GM19023 (cell line): ENCODE measurements at regions not wholly inside any gene's neighbourhood (a gene's known extent, or its start where the extent isn't known, plus 50 kb on each side); places are given as distances from the start of the nearest gene placed in this dataset.
"Not testable (repeated sequence)": the region's sequence is repeated elsewhere in the genome, so short reads cannot be mapped to it uniquely, and the experiment has no call there.

ENCODE experiments used
- ATAC-seq: cut with Tn5 transposase; IDR thresholded peaks from one replicate; pipeline ENCODE4 v1.9.1; 2021; ENCODE audit warnings: mild to moderate bottlenecking, moderate library complexity; ENCODE audit not compliant: unreplicated experiment

GRCh38 chr12:84157170-84157569 lies 755.4 kb downstream of the SLC6A15 start:
- ATAC-seq = no peak

GRCh38 chr12:84154991-84155930 lies 757.3 kb downstream of the SLC6A15 start:
- not testable (repeated sequence) for ATAC-seq

- ATAC-seq = not testable (repeated sequence)
Observed at GRCh38 chr12:84154439-84154990, 758.1 kb downstream of the SLC6A15 start.

- no peak for ATAC-seq
Observed at GRCh38 chr12:84150201-84150600, 762.4 kb downstream of the SLC6A15 start.

GRCh38 chr12:84148335-84148734 lies 764.3 kb downstream of the SLC6A15 start:
- ATAC-seq = no peak

- no peak for ATAC-seq
Observed at GRCh38 chr12:84136862-84137367, 775.7 kb downstream of the SLC6A15 start.

GRCh38 chr12:84135586-84136279 lies 776.9 kb downstream of the SLC6A15 start:
- no peak for ATAC-seq

GRCh38 chr12:84134797-84135366 lies 777.7 kb downstream of the SLC6A15 start:
- ATAC-seq = no peak

- no peak for ATAC-seq
Observed at GRCh38 chr12:84131076-84131475, 781.5 kb downstream of the SLC6A15 start.

GRCh38 chr12:84128117-84128991 lies 784.2 kb downstream of the SLC6A15 start:
- ATAC-seq = no peak

GRCh38 chr12:84124211-84124610 lies 788.4 kb downstream of the SLC6A15 start:
- no peak for ATAC-seq

GRCh38 chr12:84117190-84117589 lies 795.4 kb downstream of the SLC6A15 start:
- ATAC-seq = no peak

GRCh38 chr12:84113666-84114065 lies 798.9 kb downstream of the SLC6A15 start:
- no peak for ATAC-seq

- not testable (repeated sequence) for ATAC-seq
Observed at GRCh38 chr12:84103886-84104285, 808.7 kb downstream of the SLC6A15 start.

GRCh38 chr12:84101963-84102362 lies 810.6 kb downstream of the SLC6A15 start:
- ATAC-seq = not testable (repeated sequence)

GRCh38 chr12:84099591-84099990 lies 813.0 kb downstream of the SLC6A15 start:
- not testable (repeated sequence) for ATAC-seq

- no peak for ATAC-seq
Observed at GRCh38 chr12:84091651-84092050, 820.9 kb downstream of the SLC6A15 start.

- ATAC-seq = no peak
Observed at GRCh38 chr12:84089356-84089755, 823.2 kb downstream of the SLC6A15 start.

GRCh38 chr12:84085046-84085445 lies 827.6 kb downstream of the SLC6A15 start:
- no peak for ATAC-seq

- ATAC-seq = no peak
Observed at GRCh38 chr12:84079626-84080025, 833.0 kb downstream of the SLC6A15 start.
